ENCODE measurements at regions not wholly inside any gene's neighbourhood (a gene's known extent, or its start where the extent isn't known, plus 50 kb on each side); places are given as distances from the start of the nearest gene placed in this dataset.

DNA sequence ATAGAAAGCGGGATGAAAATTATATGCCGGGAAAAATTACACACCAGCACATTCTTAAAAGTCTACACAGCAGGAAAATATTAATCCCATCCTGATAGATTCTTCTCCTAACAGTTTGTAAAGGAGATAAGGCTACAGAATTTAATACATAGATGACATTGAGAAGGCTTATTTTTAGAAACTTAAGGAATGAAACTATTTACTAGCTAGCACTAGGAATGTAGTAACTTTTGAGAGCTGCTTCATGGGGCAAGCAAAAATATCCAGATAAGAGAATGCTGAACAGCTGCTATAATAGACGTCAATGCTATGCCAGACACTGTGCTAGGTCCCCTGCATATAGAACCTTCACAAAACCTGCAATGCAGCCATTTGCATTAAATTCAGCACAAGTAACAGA is 912.7 kb upstream of the NR2F2 start:
- DNase-seq: no peak

DNA sequence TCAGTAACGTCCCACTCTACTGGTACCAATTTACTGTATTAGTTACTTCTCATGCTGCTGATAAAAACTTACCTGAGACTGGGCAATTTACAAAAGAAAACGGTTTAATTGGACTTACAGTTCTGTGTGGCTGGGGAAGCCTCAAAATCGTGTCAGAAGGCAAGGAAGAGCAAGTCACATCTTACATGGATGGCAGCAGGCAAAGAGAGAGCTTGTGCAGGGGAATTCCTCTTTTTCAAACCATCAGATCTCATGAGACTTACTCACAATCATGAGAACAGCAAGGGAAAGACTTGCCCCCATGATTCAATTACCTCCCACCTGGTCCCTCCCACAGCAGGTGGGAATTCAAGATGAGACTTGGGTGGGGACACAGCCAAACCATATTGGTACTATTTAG is 908.2 kb upstream of the NR2F2 start:
- no peak for DNase-seq

DNA sequence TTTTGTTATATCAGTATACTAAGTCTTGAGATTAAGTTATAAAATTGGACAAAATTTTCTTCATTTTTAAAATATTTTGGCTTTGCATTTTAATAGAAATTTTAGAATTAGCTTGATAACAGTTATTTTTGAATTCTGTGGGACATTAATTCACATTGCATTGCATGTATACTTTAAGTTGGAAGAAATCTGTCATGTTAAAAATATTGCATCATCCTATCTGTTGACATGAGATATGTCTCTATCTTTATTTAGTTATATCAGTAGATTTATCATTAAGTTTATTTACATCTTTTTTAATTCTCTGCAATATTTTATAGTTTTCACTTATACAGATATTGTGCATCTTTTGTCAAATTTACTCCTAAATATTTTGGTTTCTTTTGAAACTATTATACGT is 904.6 kb upstream of the NR2F2 start:
- DNase-seq: no peak

DNA sequence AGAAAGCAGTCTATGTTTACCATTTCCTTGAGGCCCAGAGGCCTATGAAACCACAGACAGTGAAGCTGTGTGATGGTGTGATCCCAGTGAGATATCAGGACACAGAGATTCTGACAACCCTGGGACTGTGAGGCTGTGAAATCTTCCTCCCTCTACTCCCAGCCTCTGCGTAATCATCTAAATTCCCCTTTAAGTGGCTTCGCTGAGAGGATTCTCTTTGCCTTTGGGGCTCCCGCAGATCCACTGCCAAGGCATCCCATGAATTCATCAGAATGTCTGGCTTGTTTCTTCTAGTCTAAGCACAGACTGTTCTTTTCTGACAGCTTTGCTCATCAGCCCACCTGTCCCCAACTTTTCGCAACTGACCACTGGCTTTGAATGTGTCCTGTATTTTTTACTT is 901.2 kb upstream of the NR2F2 start:
- DNase-seq: no peak

DNA sequence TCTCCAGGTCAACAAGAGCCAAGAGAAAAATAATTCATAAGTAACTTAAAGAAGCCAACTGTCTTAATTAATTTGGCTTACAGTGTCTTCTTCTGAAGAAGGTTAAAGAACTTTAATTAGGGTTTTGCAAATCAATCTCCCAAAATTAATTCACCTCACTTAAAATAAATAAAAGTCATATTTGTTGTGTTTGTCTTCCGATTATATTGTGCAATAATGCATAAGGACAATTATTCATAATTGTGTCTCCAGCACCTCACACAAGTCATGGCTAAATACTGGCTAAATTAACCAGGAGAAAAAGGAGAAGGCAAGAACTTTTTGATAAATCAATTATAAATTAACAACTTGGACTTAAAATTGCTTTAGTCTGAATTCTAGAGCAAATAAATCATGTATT is 899.0 kb upstream of the NR2F2 start:
- DNase-seq: no peak

DNA sequence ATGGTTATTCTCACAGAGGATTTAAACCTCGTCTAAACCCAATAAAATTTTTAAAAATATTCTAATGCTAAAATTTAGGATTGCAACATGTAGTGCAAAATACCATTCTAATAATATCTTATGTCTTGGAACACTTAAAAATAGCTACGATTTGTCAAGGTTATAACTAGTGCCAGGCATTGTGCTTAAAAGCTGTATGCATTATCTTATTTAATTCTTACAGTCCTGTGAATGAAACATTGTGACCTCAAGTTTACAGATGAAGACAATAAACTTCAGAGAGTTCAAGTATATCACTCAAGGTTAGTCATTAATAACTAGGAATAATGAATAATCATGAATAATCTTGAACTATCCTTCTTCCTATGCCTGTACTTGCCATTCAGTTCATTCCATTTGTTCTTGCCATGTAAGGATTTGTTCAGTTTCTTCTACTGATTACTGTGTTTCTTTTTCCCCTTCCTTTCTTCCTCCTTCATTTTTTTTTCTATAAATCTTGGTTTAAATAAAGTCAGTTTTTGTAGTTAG is 897.6 kb upstream of the NR2F2 start:
- no peak for DNase-seq

DNA sequence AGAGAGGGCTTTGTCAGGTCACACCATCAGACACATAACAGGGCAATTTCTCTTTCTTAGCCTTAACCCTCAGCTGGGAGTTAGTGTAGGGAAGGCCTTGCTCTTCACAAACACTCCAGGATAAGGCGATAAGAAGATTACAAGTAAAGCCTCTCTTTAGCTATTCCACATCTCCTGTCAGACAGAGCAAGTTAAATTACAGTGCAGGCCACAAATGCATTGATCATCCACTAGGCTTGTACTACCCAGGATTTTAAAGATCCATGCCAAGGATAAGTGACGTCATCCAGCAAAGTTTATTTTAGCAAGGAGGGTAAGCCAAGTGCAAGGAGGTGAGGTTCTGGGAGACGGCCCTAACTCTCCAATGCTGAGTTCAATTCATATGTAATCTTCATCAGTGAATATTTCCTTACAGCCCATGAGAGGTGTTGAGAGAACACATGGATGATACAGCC is 890.6 kb upstream of the NR2F2 start:
- DNase-seq: no peak

DNA sequence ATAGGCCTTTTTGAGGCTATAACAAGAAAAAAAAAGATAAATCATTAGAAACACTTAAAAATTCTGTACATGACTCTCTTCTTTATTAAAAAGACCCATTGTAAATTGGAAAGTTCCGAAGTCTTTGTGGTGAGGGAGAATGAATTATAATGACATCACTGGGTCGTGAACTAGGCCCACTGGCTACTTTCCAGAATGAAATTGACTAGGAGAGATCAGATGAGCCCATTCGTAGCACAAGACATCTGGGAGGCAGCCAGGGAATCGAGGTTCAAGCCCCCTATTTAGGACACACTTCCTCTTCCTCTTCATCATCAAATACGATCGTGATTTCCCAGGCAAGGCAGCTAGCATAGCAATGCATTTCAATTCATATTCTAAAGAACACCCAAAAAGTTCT is 889.8 kb upstream of the NR2F2 start:
- no peak for DNase-seq

DNA sequence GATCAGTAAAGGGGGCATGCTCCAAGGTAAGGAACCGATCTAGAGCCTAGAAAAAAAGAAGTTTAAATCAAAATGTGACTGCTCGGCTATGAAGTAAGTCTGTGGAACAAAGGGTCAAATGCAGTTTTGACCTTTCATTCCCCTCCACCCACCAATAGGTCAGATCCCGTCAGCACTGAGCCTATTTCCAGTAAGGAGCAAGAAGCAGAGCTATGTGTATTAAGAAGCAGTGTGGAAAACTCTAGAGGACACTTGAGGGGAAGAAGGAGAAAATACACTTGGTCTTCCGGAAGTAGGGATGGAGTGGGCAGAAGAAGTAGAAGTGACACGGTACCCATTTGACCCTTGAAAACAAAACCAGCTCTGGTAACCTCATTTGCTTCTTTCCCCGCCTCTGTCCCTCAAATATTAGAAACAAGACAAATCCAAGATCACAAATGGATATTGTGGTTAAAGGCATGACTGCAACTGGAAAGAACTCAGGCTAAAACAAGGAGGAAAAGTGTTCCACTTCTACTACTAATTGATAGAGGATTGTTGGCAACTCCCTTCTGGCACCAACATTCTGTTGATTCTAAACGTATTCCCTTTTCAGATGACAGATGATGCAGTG is 888.3 kb upstream of the NR2F2 start:
- no peak for DNase-seq

DNA sequence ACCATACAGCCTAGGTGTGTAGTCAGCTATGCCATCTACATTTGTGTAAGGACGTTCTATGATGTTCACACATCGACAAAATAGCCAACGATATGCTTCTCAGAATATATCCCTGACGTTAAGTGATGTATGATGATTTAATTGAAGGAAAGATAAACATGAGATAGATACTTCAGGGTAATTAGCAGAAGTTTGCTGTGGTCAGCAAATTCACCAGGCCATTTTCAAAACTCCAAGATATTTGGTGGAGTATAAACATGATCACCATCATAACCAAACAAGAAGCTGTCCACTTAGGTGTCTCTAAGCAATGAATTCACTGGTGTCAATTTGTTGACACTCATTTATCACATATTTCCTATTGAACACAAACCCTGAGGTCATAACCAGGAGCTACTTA is 885.6 kb upstream of the NR2F2 start:
- DNase-seq: no peak

DNA sequence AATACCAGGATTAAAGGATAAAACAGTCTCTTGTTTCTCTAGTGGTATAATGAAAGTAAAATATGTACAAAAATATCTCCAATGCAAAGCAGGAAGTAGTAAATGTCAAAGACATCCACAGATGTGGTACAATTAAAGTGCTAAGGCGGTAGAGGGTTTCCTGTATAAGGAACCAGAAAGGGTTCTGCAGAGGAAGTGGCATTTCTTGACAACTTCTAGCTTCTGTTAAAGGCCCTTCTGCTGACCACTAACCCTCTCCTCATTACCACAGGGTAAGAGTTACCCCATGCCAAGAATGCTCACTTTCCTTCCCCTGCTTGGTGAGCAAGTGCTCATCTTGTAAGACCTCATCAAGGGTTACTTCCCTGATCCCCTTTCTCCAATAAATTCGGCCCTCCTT is 883.6 kb upstream of the NR2F2 start:
- DNase-seq: peak; percentile 46

DNA sequence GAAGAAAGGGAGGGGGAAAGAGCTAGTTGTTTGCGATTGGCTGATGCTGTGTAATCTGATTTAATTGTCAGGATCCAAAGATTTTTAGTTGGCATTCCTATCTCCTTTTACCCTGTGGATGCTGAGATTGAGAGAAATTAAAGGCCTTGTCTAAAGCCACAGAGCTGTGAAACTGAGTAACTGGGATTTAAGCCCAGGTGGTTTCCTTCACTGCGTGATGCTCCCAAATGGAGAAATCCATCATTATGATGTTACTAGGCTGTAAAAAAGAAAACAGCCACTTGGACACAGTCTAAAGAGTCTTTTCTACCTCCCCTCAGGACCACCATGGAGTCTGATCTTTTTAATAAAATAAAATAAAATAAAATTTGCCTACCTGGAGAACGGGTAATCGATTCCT is 883.0 kb upstream of the NR2F2 start:
- no peak for DNase-seq

DNA sequence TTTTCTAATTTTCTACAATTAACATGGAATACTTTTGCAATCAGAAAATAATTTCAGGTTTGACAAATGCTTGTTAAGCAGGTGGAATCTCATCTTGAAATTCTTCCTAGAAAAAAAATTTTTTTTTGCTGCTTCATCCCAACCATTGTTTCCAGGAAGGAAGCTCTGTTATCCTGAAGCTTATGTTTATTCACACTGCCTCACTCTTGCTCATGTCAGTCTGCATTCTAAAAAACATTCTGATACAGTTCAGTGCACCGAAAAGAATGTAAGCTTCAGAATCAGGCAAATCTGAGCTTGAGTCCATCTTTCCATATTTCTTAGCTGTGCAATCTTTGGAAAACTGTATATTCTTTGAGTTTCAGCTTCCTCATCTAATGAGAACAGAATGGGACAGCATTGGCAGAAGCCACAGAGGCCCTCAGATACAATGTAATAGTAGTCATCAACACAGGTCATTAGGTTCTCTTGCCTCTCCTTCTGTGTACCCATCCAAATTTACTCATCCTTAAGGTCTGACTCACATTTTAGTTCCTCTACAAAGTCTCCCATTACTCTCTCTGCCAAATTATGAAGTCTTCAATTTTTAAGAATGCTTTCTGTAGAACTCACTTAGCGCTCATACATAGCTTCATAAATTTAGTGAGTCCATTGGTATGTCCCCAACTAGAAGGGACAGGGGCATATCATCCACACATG is 881.8 kb upstream of the NR2F2 start:
- no peak for DNase-seq

DNA sequence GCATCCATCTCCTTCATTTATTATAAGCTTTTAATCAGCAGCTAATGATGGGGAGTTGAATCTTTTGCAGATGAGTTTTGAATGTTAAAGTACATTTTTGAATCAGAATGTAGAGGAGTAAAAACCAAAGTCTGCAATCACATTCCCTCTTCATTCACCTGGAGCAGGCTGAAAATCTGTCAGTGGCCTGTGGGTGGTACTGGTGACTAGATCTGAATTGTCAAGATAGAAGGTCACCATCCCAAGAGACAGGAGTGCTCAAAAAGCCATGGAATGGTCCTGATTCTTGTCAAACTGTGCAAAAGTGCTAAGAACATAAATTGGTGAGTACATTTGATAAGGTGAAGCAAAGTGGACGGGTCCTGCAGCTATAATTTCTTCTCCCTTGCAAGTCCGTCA is 881.3 kb upstream of the NR2F2 start:
- no peak for DNase-seq

DNA sequence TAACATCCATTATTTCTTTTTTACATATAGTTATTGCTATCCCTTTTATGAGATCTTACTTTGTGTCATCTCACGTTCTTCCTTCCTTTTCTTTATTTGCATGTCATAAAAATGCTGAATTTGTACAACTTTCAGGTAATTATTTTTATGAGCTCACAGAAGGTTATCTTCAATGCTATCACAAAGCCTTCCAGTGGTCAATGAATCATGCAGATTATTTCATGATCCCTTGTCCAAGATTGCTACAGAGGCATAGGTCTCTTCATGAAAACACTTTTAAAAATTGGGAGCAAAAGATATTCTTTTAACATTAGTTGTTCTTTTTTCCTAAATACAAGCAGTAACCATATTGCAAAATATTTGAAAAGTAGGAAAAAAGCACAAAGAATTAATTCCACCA is 880.1 kb upstream of the NR2F2 start:
- no peak for DNase-seq

DNA sequence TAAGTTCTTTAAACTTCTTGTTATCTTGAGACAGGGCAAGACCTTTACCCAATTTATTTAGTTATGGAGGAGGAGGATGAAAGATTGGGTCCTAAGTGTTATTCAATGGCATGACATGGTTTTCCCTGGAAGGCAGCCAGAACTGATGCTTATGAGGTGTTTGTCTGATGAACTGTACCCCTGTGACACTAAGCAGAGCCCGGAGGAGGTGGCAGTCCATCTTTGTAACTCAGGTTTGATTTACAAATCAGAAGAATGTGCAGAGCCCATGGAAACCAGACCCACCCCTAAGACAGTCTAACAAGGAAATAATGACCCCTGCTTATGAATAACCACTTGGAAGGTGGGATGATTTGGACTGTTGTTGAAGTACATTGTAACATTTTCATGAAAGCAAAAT is 878.6 kb upstream of the NR2F2 start:
- no peak for DNase-seq

DNA sequence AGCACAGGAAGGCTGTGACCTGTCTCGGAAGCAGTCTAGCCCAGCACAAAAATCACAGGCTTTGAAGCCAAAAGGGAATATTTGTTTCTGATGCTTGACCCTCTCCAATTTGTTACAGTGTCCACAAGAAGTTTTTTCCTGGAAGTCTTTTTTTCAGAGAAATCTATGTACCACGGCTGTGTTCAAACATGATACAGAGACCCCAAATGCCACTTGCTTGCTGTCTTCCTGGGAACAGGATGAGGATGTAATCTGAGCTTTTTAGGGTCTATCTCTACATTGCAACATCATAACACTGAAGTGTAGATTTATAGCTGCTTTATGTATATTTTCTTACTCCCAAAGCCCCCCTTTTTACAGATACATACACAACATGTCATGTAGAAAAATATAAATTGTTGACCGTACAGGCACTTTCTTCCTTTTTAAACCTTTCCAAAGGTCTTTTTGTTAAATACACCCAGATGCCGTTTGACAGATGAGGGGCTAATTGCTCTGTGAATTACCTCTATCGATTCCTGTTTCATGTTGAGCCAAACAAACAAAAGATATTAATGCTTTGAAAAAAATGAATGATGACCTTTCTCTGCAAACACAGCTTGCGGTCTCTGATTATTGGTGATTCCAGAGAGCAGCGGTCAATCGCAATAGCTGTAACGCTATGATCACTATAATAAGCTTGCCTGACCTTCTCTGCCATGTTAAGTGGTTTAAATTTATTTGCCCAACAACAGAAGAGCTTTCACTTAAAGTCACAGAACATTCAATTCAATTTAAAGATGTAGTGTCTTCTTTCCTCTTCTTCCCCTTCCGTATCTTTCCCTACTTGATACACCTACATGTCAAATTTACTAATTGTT is 875.9 kb upstream of the NR2F2 start:
- DNase-seq: no peak

DNA sequence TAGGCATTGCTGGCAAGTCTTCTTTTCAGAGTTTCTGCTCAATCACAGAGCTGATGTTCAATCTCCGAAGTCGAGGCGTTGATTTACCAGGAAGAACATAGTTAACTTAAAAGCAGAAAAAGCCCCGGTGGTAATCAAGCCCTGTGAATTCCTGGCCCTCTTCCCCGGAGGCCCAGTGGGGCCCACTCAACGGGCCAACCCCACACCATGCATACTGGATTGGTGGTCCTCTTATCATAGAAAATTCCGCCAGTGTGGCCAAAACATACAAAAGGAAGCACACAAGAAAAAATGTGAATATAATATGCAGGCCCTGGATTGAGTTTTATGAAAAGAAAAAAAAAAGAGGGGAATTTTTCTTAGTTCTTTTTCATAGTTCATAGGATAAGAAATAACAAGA is 873.0 kb upstream of the NR2F2 start:
- no peak for DNase-seq

DNA sequence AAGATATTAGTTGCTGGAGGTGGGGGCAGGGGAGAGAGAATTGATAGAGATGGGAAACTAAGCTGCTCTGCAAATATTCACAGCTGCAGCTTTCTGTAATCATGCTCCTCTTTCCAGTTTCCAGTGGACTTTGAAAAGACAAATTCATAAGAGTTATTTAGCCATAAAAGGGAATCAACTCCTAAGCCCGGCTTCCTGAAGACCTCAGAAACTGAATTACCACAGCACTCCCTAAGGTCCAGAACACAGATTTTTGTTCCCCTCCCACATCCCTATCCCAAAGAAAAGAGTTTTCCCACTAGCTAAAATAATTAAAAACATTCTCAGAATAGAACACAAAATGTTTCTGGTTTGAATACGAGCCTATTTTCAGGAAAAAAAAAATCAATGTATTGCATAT is 871.8 kb upstream of the NR2F2 start:
- no peak for DNase-seq

DNA sequence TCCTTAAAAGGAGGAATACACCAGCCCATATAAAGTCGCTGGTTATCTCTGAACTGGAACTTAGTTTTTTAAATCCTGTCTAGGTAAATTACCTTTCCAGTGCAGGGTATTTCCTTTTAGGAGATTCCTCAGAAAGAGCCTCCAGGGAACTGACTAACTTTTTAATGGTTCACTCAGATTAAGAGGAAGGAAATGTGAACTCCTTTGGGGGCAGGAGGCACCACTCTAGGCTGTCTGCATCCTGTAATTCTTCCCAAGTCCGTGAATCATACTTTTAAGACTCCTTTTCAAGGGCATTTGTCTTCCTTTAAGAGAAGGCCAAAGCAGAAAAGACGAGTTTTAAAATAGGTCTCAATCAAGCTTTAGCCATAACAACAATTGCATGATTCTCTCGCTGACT is 871.2 kb upstream of the NR2F2 start:
- DNase-seq: no peak

DNA sequence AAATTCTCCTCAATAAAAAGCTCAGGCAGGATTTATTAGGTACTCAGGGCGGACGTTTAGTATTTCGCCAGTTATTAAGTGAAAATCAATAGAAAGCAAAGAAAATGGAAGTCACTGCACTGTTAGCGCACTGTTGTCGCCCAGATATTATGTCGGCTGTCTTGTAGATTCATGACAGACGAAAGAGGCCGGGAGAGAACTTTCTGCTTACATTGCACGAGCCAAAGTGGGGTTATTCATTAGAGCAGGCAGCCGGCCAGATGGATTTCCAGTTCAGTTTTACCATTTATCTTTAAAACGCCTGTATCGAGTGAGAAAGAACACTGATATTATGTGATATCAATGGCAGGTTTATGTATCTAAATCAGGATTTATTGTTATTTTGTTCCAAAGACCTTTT is 866.0 kb upstream of the NR2F2 start:
- no peak for DNase-seq

DNA sequence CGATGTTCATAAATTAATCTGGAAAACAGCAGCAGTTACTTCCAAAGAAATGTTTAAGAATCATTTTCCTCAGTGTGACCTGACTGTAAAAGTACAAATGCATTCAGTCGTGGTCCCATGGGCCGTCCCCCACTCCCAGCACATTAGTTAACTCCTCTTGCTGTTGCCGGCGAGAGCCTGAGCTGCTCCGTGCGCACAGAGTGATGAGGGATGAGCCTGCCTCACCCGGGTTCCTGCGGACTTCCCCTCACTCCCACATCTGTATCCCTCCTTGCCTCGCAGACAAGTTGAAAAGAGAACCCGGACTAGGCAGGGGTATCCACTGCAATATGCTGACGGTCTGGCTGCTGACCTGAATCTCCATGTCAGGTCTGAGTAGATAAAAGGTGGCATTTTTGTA is 861.7 kb upstream of the NR2F2 start:
- no peak for DNase-seq

DNA sequence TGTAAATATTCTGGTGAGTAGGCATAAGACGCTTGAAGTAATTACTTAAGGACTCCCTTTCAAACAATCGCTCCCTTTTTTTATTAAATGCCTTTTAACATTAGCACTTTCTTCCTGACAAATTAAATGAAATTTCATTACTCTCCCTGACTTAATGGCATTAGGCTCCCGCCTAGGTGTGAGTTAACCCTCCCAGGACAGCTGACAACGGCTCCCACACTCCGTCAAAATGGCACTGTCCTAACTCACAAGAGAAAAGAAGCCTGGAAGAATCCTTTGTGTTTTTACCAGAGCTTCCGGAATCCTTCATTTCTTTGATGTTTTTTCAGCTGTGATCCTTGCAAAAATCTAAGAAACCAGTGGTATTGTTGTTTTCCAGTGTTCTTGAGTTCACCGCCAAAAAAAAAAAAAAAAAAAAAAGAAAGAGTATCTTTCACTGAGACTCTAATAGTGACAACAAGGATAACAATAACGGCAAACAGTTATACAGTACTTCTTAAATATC is 861.0 kb upstream of the NR2F2 start:
- no peak for DNase-seq

DNA sequence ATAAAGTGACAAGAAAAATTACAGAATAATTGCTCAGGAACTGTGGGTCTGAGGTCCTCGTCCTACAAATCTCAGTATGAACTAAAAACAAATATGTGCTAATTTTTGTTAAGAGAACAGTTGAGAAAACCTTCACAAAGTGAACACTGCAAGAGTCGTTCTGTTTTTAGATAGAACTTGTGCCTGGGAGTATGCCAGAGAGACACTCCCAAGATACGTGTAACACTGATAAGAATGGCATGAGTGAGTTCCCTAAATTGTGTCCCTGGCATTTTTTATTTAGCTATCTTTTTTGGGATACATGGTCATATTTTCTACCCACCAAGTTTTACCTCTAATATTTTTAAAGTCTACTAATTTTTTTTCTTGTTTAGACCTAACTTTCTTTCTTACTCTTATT is 860.0 kb upstream of the NR2F2 start:
- no peak for DNase-seq

All from CD4-positive, alpha-beta T cell treated with Interleukin-12 subunit alpha and Interleukin-12 subunit beta, for 1 hour (primary cell).